GM12878 (cell line): ENCODE measurements at regions not wholly inside any gene's neighbourhood (a gene's known extent, or its start where the extent isn't known, plus 50 kb on each side); places are given as distances from the start of the nearest gene placed in this dataset.

Experiments
- ATF7 ChIP-seq: fragments of 450-650 bp; IDR thresholded peaks from 2 replicates; pipeline ENCODE4 v1.6.1; 2016; ENCODE audit warnings: low read depth, mild to moderate bottlenecking
- CEBPZ ChIP-seq: fragments of 150-350 bp; IDR thresholded peaks from 2 replicates; pipeline ENCODE4 v1.6.1; 2016; ENCODE audit warnings: low read depth, low read length
- CREM ChIP-seq: IDR thresholded peaks from 2 replicates; pipeline ENCODE4 v1.6.1; 2014; ENCODE audit warnings: antibody characterized with exemption, low read depth
- CTCF ChIP-seq, 3 experiments: IDR thresholded peaks in 2 of 3; conservative IDR thresholded peaks in 1 of 3; 2 replicates each; pipeline ENCODE4 v1.5.1; 2011; ENCODE audit warnings: low read depth in 3 of 3, low read length in 3 of 3, mild to moderate bottlenecking in 3 of 3, control low read depth in 2 of 3, moderate library complexity in 2 of 3, inconsistent platforms in 1 of 3, mixed read lengths in 1 of 3; ENCODE audit not compliant: control insufficient read depth in 2 of 3, insufficient read depth in 1 of 3; ENCODE audit errors: extremely low read depth in 1 of 3
- FOXM1 ChIP-seq: IDR thresholded peaks from 2 replicates; pipeline ENCODE4 v1.6.1; 2012; ENCODE audit warnings: low read depth, mild to moderate bottlenecking, inconsistent platforms, low read length, moderate library complexity
- GABPA ChIP-seq: IDR thresholded peaks from 2 replicates; pipeline ENCODE4 v1.6.1; 2014; ENCODE audit warnings: antibody characterized with exemption, low read depth, mild to moderate bottlenecking, inconsistent platforms
- MXI1 ChIP-seq: fragments of 150-350 bp; IDR thresholded peaks from 2 replicates; pipeline ENCODE4 v1.6.1; 2011; ENCODE audit warnings: low read depth, mild to moderate bottlenecking, inconsistent platforms, low read length, improper control_type of control experiment
- POLR2A ChIP-seq: IDR thresholded peaks from 2 replicates; pipeline ENCODE4 v1.6.1; 2011; ENCODE audit warnings: low read depth, mild to moderate bottlenecking, low read length
- POLR2AphosphoS5 ChIP-seq: IDR thresholded peaks from 2 replicates; pipeline ENCODE4 v1.6.1; 2011; ENCODE audit warnings: mild to moderate bottlenecking, low read length, inconsistent platforms
- RAD21 ChIP-seq: IDR thresholded peaks from 2 replicates; pipeline ENCODE4 v1.6.1; 2011; ENCODE audit warnings: mild to moderate bottlenecking, low read depth, low read length, moderate library complexity; ENCODE audit not compliant: insufficient read depth
- YBX1 ChIP-seq: fragments of 450-650 bp; IDR thresholded peaks from 2 replicates; pipeline ENCODE4 v1.6.1; 2016; ENCODE audit warnings: antibody characterized with exemption
- YY1 ChIP-seq: IDR thresholded peaks from 2 replicates; pipeline ENCODE4 v1.6.1; 2011; ENCODE audit warnings: low read depth, mild to moderate bottlenecking, low read length
- ZBTB11 ChIP-seq: fragments of 450-650 bp; formaldehyde crosslinking; IDR thresholded peaks from 2 replicates; pipeline ENCODE4 v1.5.0; 2022; ENCODE audit warnings: mild to moderate bottlenecking, missing genetic modification characterization
- TF ChIP-seq, protein P1 (sequence below): IDR thresholded peaks from 2 replicates; pipeline ENCODE4 v1.6.1; 2012; ENCODE audit warnings: mild to moderate bottlenecking, low read depth, low read length

DNA sequence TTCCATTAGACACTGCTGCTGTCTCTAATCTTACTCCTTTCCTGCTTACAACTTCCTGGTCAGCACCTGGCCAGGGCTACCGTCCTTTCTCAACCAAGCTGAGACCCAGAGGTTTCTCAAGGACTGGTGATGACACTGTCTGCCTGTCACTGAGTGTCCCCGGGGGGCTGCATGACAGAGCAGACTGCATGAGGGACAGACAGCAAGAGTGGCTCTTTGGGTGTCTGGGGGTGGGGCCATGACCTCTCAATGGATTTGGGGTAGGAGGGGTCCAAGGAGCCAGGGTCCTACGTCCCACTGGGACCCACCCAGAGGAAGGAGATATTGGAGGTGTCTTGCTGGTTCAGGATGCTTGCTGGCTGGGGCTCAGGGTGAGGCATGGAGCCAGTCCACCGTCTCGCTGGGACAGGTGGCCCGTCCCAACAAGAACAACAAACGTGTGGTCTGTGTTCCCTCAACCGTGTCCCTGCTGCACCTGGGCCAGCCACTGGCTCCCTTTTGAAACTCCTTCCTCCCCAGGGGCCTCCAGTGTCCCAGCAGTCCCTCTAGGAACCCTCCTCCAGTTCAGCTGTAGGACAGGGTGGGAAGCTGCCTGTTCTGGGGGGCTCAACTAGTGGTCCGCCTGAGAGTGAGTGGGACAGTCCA lies 344.6 kb upstream of the AJAP1 start:
- no peak for TF ChIP-seq CEBPZ
- TF ChIP-seq FOXM1: no peak
- TF ChIP-seq POLR2A: no peak
- no peak for TF ChIP-seq GABPA
- TF ChIP-seq YBX1: no peak
- TF ChIP-seq ZBTB11 (CRISPR knock-in tag): no peak
- no peak for TF ChIP-seq CTCF (IDR thresholded peaks at IDR 0.05 in 2 of 3, conservative IDR thresholded peaks at IDR 0.05 in 1 of 3; ENCODE audit: control insufficient read depth in 2 of 3, extremely low read depth in 1 of 3, insufficient read depth in 1 of 3, low read depth in 3 of 3, low read length in 3 of 3)
- TF ChIP-seq YY1: no peak
- TF ChIP-seq POLR2AphosphoS5: no peak
- no peak for TF ChIP-seq ATF7
- TF ChIP-seq CREM: no peak
- TF ChIP-seq, protein P1, sequence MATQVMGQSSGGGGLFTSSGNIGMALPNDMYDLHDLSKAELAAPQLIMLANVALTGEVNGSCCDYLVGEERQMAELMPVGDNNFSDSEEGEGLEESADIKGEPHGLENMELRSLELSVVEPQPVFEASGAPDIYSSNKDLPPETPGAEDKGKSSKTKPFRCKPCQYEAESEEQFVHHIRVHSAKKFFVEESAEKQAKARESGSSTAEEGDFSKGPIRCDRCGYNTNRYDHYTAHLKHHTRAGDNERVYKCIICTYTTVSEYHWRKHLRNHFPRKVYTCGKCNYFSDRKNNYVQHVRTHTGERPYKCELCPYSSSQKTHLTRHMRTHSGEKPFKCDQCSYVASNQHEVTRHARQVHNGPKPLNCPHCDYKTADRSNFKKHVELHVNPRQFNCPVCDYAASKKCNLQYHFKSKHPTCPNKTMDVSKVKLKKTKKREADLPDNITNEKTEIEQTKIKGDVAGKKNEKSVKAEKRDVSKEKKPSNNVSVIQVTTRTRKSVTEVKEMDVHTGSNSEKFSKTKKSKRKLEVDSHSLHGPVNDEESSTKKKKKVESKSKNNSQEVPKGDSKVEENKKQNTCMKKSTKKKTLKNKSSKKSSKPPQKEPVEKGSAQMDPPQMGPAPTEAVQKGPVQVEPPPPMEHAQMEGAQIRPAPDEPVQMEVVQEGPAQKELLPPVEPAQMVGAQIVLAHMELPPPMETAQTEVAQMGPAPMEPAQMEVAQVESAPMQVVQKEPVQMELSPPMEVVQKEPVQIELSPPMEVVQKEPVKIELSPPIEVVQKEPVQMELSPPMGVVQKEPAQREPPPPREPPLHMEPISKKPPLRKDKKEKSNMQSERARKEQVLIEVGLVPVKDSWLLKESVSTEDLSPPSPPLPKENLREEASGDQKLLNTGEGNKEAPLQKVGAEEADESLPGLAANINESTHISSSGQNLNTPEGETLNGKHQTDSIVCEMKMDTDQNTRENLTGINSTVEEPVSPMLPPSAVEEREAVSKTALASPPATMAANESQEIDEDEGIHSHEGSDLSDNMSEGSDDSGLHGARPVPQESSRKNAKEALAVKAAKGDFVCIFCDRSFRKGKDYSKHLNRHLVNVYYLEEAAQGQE: no peak
- TF ChIP-seq RAD21: no peak
- no peak for TF ChIP-seq MXI1
